ENCODE measurements at regions not wholly inside any gene's neighbourhood (a gene's known extent, or its start where the extent isn't known, plus 50 kb on each side); places are given as distances from the start of the nearest gene placed in this dataset.

DNA sequence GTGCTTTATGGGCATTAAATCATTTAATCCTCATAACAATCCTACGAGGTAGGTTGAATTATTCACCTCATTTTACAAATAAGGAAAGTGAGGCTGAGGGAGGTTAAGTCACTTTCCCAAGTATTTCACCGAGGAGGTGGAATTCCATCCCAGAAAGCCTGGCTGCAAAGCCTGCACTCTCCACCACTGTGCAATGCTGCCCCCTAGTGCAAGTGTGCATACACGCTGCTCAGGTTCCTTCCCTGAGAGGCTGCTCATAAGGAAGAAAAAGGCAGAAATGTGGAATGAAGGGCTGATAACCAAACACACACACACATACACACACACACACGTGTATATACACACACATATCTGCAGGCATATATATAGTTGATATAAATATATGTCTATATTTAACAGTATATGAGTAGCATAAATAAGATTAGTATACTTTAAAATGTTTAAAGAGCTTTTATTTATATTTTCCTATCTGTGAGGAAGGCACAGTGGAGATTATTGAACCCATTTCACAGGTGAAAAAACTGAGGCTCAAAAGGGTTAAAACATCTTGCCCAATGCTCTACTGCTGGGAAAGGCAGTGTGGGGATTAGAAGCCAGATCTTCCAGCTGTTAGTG lies 714.5 kb upstream of the TENM3 start:
- H3K4me3 ChIP-seq: no peak overlapping the region
- H3K9me3 ChIP-seq: no peaks in the 10 kb centered on the region
- no peaks in the 10 kb centered on the region for H3K4me1 ChIP-seq
- DNase-seq (ENCODE audit: extremely low spot score): no peak
- TF ChIP-seq CTCF (IDR thresholded peaks at IDR 0.05) (peak; percentile 49 to 66 (median 62)), POLR2AphosphoS5 (IDR thresholded peaks at IDR 0.05) (no peak)
- H3K27ac ChIP-seq (replicated peaks in 1 of 4): no peak overlapping the region
- H3K27me3 ChIP-seq: peaks cover 0 to 6% (median 0%) of the 10 kb centered on the region in 4 donors
- 9% methylated on average over 4 of the region's 4 CpGs for WGBS
- intact Hi-C loops (cut with DNase I): loop anchor here (5.0 kb wide), 1 partner anchor 386 kb away; no protein-coding TSS in a partner anchor
- no peaks in the 10 kb centered on the region for H3K36me3 ChIP-seq

DNA sequence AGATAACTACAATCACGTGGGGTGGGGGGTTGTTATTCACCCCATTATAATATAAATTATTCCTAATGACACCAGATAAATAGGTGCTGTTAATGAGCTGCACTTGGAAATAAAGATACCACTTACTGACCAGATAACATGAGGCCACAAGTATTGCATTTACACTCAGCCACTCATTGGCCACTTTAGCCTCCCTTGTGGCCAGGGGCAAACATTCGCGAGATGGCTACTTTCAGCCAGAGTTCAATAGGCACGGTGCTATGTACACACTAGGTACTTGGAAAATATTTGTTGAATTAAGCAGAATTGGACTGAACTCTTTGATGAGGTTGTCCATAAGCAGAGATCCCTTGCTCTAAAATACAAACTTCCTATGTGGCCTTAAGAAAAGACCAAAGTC lies 713.7 kb upstream of the TENM3 start:
- H3K4me1 ChIP-seq: no peaks in the 10 kb centered on the region
- peaks cover 0 to 6% (median 0%) of the 10 kb centered on the region in 4 donors for H3K27me3 ChIP-seq
- H3K9me3 ChIP-seq: no peaks in the 10 kb centered on the region
- DNase-seq (ENCODE audit: extremely low spot score): no peak
- H3K27ac ChIP-seq (replicated peaks in 1 of 4): no peak overlapping the region
- H3K36me3 ChIP-seq: no peaks in the 10 kb centered on the region
- WGBS: 65% methylated on average over 4 of the region's 4 CpGs
- TF ChIP-seq CTCF (IDR thresholded peaks at IDR 0.05) (no peak), POLR2A (IDR thresholded peaks at IDR 0.05; ENCODE audit: low read depth) (no peak), EP300 (IDR thresholded peaks at IDR 0.05) (no peak), POLR2AphosphoS5 (IDR thresholded peaks at IDR 0.05) (no peak)
- intact Hi-C loops (cut with DNase I): loop anchor here (5.0 kb wide), 1 partner anchor 387 kb away; no protein-coding TSS in a partner anchor
- no peak overlapping the region for H3K4me3 ChIP-seq

DNA sequence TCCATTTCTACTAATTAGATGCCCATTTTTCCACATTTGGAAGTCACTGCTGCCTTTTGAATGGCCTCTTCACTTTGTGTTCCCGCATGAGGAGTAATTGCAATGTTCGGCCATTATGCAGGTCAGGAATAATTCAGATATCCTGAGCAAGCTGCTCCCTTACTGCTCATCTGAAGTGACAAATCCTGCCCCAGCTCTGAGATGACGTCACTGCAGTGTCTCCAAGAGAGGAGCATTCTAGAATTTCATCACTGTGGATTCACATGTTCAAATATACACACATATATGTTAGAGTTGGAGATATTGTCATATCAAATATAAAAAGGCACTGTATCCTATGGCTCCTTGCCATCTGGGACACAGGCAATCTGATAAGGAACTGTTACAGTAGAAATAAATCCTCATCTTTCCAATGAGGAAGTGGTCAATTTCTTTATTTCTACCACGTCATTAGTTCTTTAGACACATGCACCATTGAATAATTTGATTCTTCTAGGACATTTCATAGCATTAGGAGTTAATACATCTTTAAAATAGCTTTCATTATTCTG lies 706.9 kb upstream of the TENM3 start:
- 81% methylated on average over 4 of the region's 4 CpGs for WGBS
- intact Hi-C loops (cut with DNase I): no loop called here
- no peak for DNase-seq (ENCODE audit: extremely low spot score)
- Histone ChIP-seq H3K4me1 (no peaks in the 10 kb centered on the region), H3K27me3 (no peaks in the 10 kb centered on the region), H3K4me3 (no peak overlapping the region), H3K27ac (replicated peaks in 1 of 4) (no peak overlapping the region), H3K36me3 (no peaks in the 10 kb centered on the region), H3K9me3 (no peaks in the 10 kb centered on the region)
- TF ChIP-seq POLR2A (IDR thresholded peaks at IDR 0.05; ENCODE audit: low read depth) (no peak), EP300 (IDR thresholded peaks at IDR 0.05) (no peak), CTCF (IDR thresholded peaks at IDR 0.05) (no peak), POLR2AphosphoS5 (IDR thresholded peaks at IDR 0.05) (no peak)

GRCh38 chr4:181536811-181537434 lies 706.3 kb upstream of the TENM3 start:
- Histone ChIP-seq H3K27ac (replicated peaks in 1 of 4) (no peak overlapping the region), H3K4me1 (no peaks in the 10 kb centered on the region), H3K36me3 (no peaks in the 10 kb centered on the region), H3K9me3 (no peaks in the 10 kb centered on the region), H3K4me3 (no peak overlapping the region), H3K27me3 (no peaks in the 10 kb centered on the region)
- WGBS: 71% methylated on average over 5 of the region's 5 CpGs
- intact Hi-C loops (cut with DNase I): no loop called here
- no peak for DNase-seq (ENCODE audit: extremely low spot score)
- no peak for TF ChIP-seq POLR2A (IDR thresholded peaks at IDR 0.05; ENCODE audit: low read depth)
- no peak for TF ChIP-seq CTCF (IDR thresholded peaks at IDR 0.05)
- TF ChIP-seq POLR2AphosphoS5 (IDR thresholded peaks at IDR 0.05): no peak
- TF ChIP-seq EP300 (IDR thresholded peaks at IDR 0.05): no peak

Data from esophagus muscularis mucosa (tissue), 4 donors.